GM12891 (cell line): ENCODE measurements at regions not wholly inside any gene's neighbourhood (a gene's known extent, or its start where the extent isn't known, plus 50 kb on each side); places are given as distances from the start of the nearest gene placed in this dataset.

Source experiments
- POLR2A ChIP-seq: IDR thresholded peaks from 2 replicates; pipeline ENCODE4 v1.6.1; 2011; ENCODE audit warnings: low read depth, low read length, control low read depth
- POLR2AphosphoS5 ChIP-seq: IDR thresholded peaks from 2 replicates; pipeline ENCODE4 v1.6.1; 2011; ENCODE audit warnings: low read depth, low read length, control low read depth
- POU2F2 ChIP-seq: IDR thresholded peaks from 2 replicates; pipeline ENCODE4 v1.6.1; 2011; ENCODE audit warnings: low read depth, mild to moderate bottlenecking, control low read depth, low read length, moderate library complexity

DNA sequence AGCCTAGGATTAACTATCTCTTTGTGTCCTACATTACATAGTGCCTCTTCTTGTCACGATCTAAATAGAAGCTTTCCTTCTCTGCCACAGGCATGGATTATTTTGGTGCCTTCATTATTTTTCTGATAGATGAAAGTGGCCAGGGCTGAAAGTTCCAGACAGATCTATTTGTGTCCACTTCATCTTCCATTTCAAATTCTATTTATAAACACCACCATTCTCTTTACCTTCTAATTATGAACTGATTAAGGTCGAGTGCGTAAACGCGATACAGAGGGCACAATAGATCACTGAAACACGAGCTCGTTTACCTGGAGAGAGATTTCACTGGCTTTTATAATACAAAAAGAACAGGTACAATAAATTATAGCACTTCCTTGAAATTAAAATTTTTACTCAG is 105.0 kb downstream of the EDEM1 start:
- TF ChIP-seq POLR2A (no peak), POLR2AphosphoS5 (no peak), POU2F2 (no peak)
